ENCODE measurements at regions not wholly inside any gene's neighbourhood (a gene's known extent, or its start where the extent isn't known, plus 50 kb on each side); places are given as distances from the start of the nearest gene placed in this dataset.

- DNase-seq (ENCODE audit: low read depth, low spot score), result no peak
These were observed 920.2 kb downstream of the GRIK2 start for GRCh38 chr6:102313699-102314098.

GRCh38 chr6:102309700-102310099 is 916.2 kb downstream of the GRIK2 start:
- no peak for DNase-seq (ENCODE audit: low read depth, low spot score)

GRCh38 chr6:102300350-102300749 is 906.8 kb downstream of the GRIK2 start:
- DNase-seq (ENCODE audit: low read depth, low spot score), result no peak

DNA sequence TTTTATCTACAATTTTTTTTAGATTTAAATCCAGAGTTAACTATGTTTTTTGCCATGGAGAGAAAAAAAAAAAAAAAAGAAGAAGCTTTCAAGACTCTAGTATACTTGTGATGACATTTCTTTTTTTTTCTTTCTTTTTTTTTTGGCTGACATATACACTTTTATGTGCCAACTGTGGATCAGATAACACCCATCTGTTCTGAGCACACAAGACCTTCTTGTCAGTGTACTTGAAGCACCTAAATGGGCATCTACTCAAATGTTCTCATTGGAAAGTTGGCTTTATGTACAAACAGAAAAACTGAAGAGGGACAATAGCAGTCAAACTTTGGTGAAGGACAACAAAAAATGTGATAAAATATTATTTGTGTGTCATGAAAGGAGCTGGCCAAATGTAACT is 904.5 kb downstream of the GRIK2 start:
- DNase-seq (ENCODE audit: low read depth, low spot score), result no peak
